CD4-positive, alpha-beta T cell treated with Interleukin-15 for 1 hour (primary cell): ENCODE measurements at regions not wholly inside any gene's neighbourhood (a gene's known extent, or its start where the extent isn't known, plus 50 kb on each side); places are given as distances from the start of the nearest gene placed in this dataset.
"Not testable (repeated sequence)": the region's sequence is repeated elsewhere in the genome, so short reads cannot be mapped to it uniquely, and the experiment has no call there.

Experiments used
- DNase-seq: peaks from one replicate; pipeline ENCODE4 v3.0.0-alpha.2; 2020

GRCh38 chr13:62131604-62132003 lies 716.0 kb upstream of the PCDH20 start:
- DNase-seq: no peak

DNA sequence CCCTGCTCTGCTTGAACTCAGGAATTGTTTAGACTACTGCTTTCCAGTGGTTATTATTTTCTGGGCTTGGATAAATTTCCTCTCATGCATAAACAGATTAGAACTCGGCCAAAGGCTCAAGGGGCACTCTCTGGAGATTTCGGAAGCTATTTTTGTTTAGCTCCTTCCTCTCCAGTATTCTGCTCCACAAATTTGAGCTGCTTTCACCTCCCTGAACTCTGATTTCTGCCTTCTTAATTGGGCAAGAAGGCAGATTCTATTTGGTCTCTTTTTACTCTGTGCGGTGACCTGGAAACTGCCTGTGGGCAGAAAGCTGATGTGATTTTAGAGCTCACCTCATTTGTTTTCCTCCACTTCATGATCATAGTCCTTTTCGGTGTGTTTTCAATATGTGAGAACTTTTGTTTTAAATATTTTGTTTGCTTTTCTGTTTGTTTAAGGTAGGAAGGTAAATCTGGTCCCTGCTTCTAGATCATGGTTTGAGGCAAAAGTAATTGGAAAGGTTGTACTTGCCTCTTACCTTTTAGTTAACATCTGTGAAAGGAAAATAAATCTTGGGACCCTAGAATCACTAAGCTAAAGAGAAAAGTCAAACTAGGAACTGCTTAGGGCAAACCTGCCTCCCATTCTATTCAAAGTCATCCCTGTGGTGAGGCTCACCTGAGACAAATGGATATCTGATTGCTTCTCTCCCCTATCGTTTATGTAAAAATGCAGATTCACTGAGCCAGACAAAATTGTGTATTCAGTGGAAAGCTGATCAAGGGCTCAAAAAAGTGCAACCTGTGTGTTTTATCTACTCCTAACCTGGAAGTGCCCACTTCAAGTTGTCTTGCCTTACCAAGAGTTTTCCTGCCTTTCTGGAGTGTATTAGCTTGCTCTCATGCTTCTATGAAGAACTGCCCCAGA lies 714.7 kb upstream of the PCDH20 start:
- DNase-seq: no peak

DNA sequence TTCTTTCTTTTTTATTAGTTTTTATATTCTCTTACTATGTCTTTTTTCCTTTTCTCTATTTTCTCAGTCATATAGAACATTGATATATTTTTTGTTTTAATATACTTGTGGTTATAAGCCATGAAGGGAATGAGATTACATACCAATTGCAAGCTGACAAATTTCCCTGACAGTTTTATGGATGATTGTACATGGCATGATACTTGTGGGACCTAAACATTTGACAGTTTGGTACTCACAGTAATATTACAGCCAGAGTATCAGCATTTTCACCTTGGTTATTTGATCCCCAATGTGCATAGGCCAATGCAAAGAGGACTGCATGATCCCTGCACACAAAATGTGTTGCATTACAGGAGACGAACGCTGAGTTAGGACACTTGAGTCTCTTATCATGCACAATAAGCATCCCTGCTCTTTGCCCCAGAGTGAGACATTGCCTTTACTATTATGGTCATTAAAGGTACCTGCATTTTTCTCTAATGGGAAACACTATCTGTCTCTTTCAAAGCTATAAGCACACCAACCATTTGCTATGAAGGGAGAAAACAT lies 713.4 kb upstream of the PCDH20 start:
- no peak for DNase-seq

DNA sequence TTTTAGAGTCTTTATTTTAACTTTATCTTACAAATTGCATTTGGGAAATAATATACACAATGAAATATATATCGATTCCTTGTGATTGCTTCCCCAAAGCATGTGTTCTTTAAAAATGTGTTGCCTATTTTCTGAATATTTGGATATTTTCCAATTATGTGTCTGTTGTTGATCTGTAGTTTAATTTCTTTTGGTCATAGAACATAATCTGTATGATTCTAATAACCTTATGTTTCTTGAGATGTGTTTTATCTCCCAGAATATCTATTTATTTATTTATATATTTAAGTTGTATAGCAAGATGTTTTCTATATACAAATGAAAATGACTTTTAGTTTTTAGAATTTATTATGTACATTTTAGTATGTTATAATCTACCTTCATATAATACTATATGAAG lies 710.8 kb upstream of the PCDH20 start:
- DNase-seq: no peak

- no peak for DNase-seq
Measured at GRCh38 chr13:62125451-62125850, 709.8 kb upstream of the PCDH20 start.

DNA sequence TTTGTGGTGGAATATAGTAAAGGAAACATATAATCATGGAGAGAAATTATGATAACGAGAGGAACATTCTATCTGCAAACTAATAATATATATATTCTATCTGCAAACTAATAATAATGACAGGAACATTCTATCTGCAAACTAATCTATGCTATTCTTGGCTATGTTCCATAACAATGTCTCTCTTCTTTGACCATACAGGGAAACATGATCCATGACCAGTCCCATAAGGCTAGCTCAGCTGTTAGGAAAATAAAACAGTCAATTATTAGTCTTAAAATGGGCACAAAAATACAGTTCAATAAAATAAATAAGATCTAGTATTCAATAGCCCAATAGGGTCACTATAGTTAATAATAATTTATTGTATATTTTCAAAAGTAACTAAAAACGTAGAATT lies 707.8 kb upstream of the PCDH20 start:
- DNase-seq: no peak

DNA sequence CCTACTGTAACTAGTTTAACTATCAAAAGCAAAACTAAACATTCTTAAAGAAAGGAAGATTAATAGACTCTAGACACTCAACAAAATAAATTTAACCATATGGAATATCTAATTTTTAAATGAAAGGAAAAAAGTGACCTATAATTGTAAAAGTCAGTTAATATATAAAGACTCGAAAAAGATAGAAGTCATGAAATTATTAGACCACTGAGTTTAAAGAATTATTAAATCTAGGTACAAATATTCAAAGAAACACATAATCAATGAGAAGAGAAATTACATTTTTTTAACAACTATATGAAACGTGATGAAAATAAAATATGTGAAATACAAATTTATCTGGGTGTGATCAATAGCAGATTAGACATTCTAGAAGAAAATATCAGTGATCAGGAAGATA lies 706.8 kb upstream of the PCDH20 start:
- DNase-seq: no peak

GRCh38 chr13:62119739-62120700 lies 704.4 kb upstream of the PCDH20 start:
- DNase-seq: no peak

DNA sequence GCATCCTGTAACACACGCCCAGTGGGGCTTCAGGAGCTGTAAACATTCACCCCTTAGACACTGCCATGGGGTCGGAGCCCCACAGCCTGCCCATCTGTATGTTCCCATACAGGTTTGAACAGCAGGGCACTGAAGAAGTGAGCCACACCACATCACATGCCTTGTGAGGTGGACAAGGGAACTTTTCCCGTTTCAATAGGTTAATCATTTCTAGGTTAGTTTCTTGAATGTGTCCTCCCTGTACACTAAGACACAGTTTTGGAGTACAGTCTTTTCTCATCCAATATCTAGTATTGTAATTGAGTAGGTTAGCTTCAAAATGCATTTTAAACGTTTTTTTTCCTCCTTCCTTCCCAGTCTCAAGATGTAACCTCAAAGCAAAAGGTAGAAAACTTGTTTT lies 700.2 kb upstream of the PCDH20 start:
- DNase-seq: no peak

DNA sequence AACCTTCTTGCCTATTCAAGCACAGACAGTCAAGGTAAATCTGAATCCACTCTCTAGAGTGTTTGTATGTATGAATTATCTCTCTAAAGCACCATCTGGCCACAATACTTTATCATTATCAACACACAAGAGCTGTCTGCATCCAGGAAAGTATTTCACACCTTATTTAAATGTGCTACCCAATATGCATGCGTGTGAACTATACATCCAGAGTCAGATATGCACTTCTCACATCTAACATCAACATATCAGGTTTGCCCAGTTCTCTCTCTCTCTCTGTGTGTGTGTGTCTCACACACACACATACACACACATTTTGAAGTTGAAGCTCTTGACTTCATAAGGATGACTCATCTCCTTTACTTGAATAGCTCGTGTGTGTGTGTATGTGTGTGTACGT lies 697.5 kb upstream of the PCDH20 start:
- DNase-seq: no peak

- no peak for DNase-seq
Measured at GRCh38 chr13:62110079-62110478, 694.4 kb upstream of the PCDH20 start.

DNA sequence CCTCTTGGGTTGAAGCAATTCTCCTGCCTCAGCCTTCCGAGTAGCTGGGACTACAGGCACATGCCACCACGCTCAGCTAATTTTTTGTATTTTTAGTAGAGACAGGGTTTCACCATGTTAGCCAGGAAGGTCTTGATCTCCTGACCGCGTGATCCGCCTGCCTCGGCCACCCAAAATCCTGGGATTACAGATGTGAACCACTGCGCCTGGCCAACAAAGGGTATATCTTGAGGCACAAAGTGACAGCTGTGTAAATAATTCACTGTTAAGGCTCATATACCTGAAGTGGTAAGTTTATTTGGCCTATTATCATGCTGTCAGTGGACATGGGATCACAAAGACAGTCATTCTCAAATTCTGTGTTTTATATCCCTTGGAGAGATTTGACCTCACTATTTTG lies 688.5 kb upstream of the PCDH20 start:
- DNase-seq: not testable (repeated sequence)

DNA sequence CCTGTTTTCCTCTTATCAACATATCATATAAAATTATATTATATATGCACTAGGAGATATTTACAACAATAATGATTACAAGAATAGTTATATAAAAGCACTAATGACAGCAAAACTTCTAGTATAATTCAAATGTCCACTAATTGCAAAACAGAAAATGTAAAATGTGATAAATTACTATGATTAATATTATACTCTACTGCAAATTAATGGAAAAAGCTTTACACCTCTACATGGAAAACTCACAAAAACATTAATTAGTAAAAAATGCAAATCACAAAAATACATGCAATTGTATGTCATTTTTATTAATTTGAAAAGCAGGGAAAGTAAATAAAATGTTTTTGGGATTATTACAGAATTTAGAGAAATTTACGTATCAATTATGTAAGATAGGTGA lies 681.0 kb upstream of the PCDH20 start:
- no peak for DNase-seq

DNA sequence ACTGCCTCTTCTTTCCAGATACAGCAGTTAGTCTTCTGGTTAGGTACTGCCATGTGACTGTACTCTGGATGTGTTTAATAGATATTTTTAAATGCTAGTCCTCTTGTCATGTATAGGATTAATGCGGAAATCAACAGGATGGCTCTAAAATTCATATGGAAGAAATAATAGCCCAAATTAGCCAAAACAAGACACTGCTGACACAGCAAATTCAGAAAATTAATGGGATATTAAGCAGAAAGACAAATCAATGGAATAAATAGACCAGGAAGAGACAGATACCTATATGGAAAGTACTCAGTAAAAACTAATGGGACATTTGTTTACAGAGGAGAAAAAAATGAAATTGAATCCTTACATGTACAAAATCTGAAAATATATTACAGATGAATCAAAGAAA lies 679.3 kb upstream of the PCDH20 start:
- no peak for DNase-seq

DNA sequence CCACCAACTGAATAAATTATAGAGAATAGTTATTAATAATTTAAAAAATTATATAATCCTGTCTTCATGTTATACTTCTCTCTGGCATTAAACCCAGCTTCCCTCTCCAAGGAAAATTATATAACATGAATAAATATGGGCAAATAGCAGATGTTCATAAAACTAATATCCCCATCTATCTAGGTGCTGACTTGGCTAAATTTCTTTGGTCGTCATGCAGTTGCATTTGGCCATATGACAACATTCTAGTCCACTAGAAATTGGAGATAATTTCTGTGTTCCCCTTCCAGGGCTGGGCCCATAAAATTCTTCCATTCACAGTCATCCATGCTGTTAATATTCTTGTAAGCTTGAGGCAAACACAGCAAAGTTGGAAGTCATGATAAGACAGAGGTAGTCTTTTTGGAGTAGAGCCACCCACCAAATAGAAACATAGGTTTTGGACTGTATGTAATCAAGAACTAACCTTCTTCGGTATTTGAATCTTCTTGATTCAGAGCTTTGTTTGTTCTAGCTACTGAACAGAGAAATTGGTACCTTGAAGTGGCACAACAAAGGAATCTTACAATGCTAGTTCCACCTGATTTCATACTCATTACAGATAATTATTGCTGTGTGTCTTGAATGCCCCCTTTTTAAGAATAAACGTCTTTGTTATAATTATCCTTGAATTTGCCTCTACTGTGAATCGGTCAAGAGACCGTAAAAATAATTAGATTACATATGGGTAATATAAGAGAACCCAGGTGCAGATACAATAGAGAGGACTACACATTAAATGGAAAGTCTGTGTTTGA lies 678.5 kb upstream of the PCDH20 start:
- no peak for DNase-seq

- no peak for DNase-seq
Measured at GRCh38 chr13:62092949-62093348, 677.3 kb upstream of the PCDH20 start.

DNA sequence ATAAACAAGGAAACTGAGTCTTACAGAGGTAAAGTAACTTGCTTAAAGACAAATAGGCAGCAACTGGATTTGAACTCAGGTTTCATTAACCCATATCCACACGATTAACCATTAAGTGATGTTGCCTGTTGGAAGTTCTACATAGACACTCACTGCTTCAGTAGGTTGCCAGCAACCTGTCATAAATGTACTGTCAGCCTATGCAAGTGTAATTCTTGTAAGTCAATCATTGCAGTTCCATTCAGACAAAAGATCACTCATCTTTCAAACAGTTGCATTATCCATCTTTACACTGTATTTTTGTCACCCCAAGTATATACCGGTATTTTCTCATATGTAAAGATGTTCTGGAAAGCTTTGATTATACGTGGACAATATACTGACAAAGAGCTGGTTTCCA lies 676.9 kb upstream of the PCDH20 start:
- no peak for DNase-seq

GRCh38 chr13:62088165-62088564 lies 672.5 kb upstream of the PCDH20 start:
- no peak for DNase-seq

DNA sequence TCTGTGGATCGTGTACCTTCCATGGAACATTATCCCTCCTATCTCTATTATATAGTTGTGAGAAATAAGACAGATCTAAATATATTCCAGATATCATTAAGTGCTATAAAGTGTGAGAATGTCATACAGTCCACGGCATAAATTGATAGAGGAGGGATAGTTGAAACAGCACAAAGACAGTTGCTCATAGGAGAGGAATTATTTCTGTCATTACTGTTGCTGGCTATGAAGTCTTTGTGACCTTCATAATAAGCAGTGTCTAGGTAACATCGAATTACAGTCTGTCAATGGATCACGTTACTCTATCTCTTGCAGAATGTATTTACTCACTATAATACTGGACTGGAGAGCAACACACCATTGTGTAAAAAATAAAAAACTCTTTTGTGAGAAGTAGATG lies 671.5 kb upstream of the PCDH20 start:
- DNase-seq: no peak

DNA sequence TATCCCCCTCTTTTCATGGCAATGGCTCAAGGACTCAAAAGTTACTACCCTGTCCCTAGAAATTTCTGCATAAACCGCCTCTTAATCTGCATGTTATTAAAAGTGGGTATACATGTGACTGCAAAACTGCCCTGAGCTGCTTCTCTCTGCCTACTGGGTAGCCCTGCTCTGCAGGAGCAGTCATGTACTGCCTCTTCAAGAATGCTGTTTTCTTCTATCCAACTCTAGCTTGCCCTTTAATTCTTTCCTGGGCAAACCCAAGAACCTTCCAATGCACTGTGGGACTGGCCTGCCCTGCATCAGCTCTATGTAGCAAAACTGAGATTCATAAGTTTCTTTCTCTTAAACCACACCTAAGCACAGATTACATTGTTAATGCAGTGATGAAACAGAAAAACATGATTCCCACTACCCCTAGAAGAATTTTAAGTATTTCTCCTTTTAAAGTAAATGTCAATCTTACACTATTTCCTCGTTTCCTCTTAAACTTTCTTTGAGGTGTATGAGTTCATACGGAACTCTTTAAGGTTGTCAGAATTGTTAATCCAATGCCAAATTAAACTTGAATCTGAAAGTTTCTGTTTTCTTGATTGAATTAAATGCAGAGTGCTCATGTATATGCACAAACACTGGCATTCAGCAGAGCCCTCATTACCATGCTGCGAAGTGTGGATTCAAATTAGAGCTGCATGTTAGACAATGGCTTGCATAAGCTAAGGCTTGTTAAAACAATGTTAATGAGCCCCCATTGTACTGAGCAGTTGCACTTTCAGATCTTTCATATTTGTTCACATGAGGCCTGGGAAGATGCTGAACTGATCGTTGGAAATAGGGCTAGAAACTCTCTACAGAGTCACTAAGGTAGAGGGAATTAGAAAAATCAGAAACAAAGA lies 669.9 kb upstream of the PCDH20 start:
- DNase-seq: no peak

DNA sequence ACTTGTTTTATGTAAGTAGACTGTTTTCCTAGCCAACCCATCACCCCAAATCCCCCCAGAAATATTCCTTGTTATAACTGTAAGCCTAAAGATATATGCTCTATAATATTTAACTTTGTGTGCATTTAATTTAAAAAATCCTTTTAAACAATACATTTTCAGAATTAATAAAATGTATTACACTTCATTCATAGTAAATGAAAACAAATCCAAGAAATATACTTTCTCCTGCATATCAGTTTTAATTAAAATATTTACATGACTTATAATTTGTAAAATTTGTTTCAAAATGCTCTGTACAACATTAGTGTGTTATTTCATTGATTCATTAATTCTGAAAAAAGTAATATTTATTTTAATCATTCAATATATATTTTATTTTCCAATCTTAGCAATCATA lies 669.1 kb upstream of the PCDH20 start:
- no peak for DNase-seq

GRCh38 chr13:62067821-62068220 lies 652.2 kb upstream of the PCDH20 start:
- no peak for DNase-seq
